ENCODE measurements at regions not wholly inside any gene's neighbourhood (a gene's known extent, or its start where the extent isn't known, plus 50 kb on each side); places are given as distances from the start of the nearest gene placed in this dataset.

- TF ChIP-seq POLR2A (IDR thresholded peaks at IDR 0.05), result no peak
- no peak for TF ChIP-seq CTCF (IDR thresholded peaks at IDR 0.05)
Observed at GRCh38 chr3:160150525-160150924, 74.7 kb upstream of the C3orf80 start.
